K562 (cell line): ENCODE measurements at regions not wholly inside any gene's neighbourhood (a gene's known extent, or its start where the extent isn't known, plus 50 kb on each side); places are given as distances from the start of the nearest gene placed in this dataset.

ENCODE experiments used
- ATAC-seq: fragments of 200-7000 bp; cut with Tn5 transposase; 3 replicates; pipeline ENCODE4 v1.9.1; 2020; ENCODE audit warnings: moderate library complexity
- BruUV-seq: library from RNA; stranded (reverse); fragments of 400-500 nt; replicated peaks from 2 replicates; lab custom pipeline; 2021; lab: Mats Ljungman, UMichigan
- CTCF ChIA-PET: fragments of 300-600 bp; formaldehyde crosslinking; extraction: SDS; loops from one replicate; lab custom pipeline; 2021; ENCODE audit warnings: low intra/inter-chr PET ratio; lab: Yijun Ruan, JAX
- POLR2A ChIA-PET: fragments of 300-600, 350-650 bp; sonication (Branson Sonifier 250); formaldehyde crosslinking; extraction: SDS; loops from one replicate; lab custom pipeline; 2021; ENCODE audit warnings: antibody characterized with exemption, inconsistent platforms; lab: Yijun Ruan, JAX
- DNase-seq, 4 experiments: peaks; one replicate each; pipeline versions ENCODE4 v3.0.0 to v3.0.0-alpha.2; 2011 to 2018; ENCODE audit warnings: low spot score in 3 of 4, mixed read lengths in 3 of 4; ENCODE audit errors: extremely low read depth in 1 of 4
- FAIRE-seq: peaks from 2 replicates; lab custom pipeline; 2011; peaks lifted over from hg19 to GRCh38; lab: Jason Lieb, UNC
- H2AFZ ChIP-seq: 2 replicates; pipeline ENCODE4 v1.6.0; 2011; ENCODE audit warnings: low read depth, low read length, control low read depth, inconsistent platforms
- H3K27ac ChIP-seq: fragments of 200-600 bp; 3 replicates; pipeline ENCODE4 v1.8.0; 2011; ENCODE audit warnings: low read depth, mild to moderate bottlenecking, control low read depth, inconsistent platforms, low read length, moderate library complexity, mixed read lengths; ENCODE audit errors: extremely low read depth
- H3K27me3 ChIP-seq, 2 experiments: fragments of 300-600 bp in 1 of 2; 2 replicates in 1 of 2; 3 replicates in 1 of 2; pipeline versions ENCODE4 v1.6.0 to v1.8.0; 2011; ENCODE audit warnings: inconsistent platforms in 2 of 2, low read length in 2 of 2, mild to moderate bottlenecking in 1 of 2, mixed read lengths in 1 of 2, moderate library complexity in 1 of 2; ENCODE audit not compliant: control insufficient read depth in 2 of 2, insufficient read depth in 2 of 2
- H3K36me3 ChIP-seq: fragments of 300-600 bp; 3 replicates; pipeline ENCODE4 v1.8.0; 2011; ENCODE audit warnings: mild to moderate bottlenecking, low read length, inconsistent platforms; ENCODE audit not compliant: control insufficient read depth, insufficient read depth
- H3K4me1 ChIP-seq, 2 experiments: fragments of 200-600 bp in 1 of 2; replicated peaks in 1 of 2; 2 replicates in 1 of 2; 3 replicates in 1 of 2; pipeline versions ENCODE4 v1.5.1 to v1.8.0; 2011; ENCODE audit warnings: inconsistent platforms in 2 of 2, low read length in 2 of 2, mild to moderate bottlenecking in 1 of 2, mixed read lengths in 1 of 2, moderate library complexity in 1 of 2; ENCODE audit not compliant: control insufficient read depth in 2 of 2, insufficient read depth in 2 of 2
- H3K4me2 ChIP-seq: 2 replicates; pipeline ENCODE4 v1.6.1; 2011; ENCODE audit warnings: low read length, control low read depth, inconsistent platforms, mixed read lengths; ENCODE audit not compliant: insufficient read depth
- H3K4me3 ChIP-seq: fragments of 200-600 bp; sonication (generic), shearing (Covaris generic); 2 replicates; pipeline ENCODE4 v1.5.1; 2016; ENCODE audit warnings: control low read depth, inconsistent platforms
- H3K79me2 ChIP-seq: fragments of 200-600 bp; 3 replicates; pipeline ENCODE4 v1.8.0; 2011; ENCODE audit warnings: low read length, inconsistent platforms; ENCODE audit not compliant: control insufficient read depth, insufficient read depth
- H3K9ac ChIP-seq, 2 experiments: 2 replicates each; pipeline versions ENCODE4 v1.6.0 to v1.6.1; 2011; ENCODE audit warnings: low read depth in 2 of 2, low read length in 2 of 2, control low read depth in 1 of 2, inconsistent platforms in 1 of 2, mild to moderate bottlenecking in 1 of 2, mixed read lengths in 1 of 2; ENCODE audit not compliant: insufficient read depth in 1 of 2
- H3K9me1 ChIP-seq: one replicate; pipeline ENCODE4 v1.6.0; 2011; ENCODE audit warnings: inconsistent platforms, mild to moderate bottlenecking, low read length, moderate library complexity; ENCODE audit not compliant: control insufficient read depth, insufficient read depth
- H3K9me3 ChIP-seq: replicated peaks from 2 replicates; pipeline ENCODE4 v1.5.1; 2011; ENCODE audit warnings: low read depth, low read length, inconsistent platforms; ENCODE audit not compliant: control insufficient read depth, insufficient read depth
- H4K20me1 ChIP-seq: replicated peaks from 2 replicates; pipeline ENCODE4 v1.6.1; 2011; ENCODE audit warnings: low read length, inconsistent platforms, mixed read lengths; ENCODE audit not compliant: control insufficient read depth, insufficient read depth
- CGGBP1 ChIP-seq: fragments of 250-450 bp; sonication (Bioruptor Pico); IDR thresholded peaks from 2 replicates; pipeline ENCODE4 v1.9.0; 2021; ENCODE audit warnings: mild to moderate bottlenecking
- CREB3 ChIP-seq: fragments of 450-650 bp; conservative IDR thresholded peaks from 2 replicates; pipeline ENCODE4 v1.6.1; 2016; ENCODE audit warnings: missing genetic modification characterization, low read depth, mild to moderate bottlenecking, missing compliant biosample characterization, moderate library complexity
- ELK1 ChIP-seq: sonication (generic); formaldehyde crosslinking; IDR thresholded peaks from 2 replicates; pipeline ENCODE4 v1.8.1; 2022; ENCODE audit warnings: missing genetic modification reagents
- ELK3 ChIP-seq: fragments of 450-650 bp; formaldehyde crosslinking; IDR thresholded peaks from 2 replicates; pipeline ENCODE4 v1.4.0; 2020; ENCODE audit warnings: mild to moderate bottlenecking
- GATAD2A ChIP-seq: fragments of 450-650 bp; IDR thresholded peaks from 2 replicates; pipeline ENCODE4 v1.6.1; 2017
- KAT8 ChIP-seq: fragments of 450-650 bp; IDR thresholded peaks from 2 replicates; pipeline ENCODE4 v1.6.1; 2016; ENCODE audit warnings: low read depth, mild to moderate bottlenecking
- ZBTB7A ChIP-seq: IDR thresholded peaks from 2 replicates; pipeline ENCODE4 v1.6.1; 2011; ENCODE audit warnings: low read depth, mild to moderate bottlenecking, low read length, moderate library complexity, borderline replicate concordance; ENCODE audit not compliant: control insufficient read depth
- ZC3H8 ChIP-seq: fragments of 450-650 bp; IDR thresholded peaks from 2 replicates; pipeline ENCODE4 v1.6.1; 2017
- ZNF217 ChIP-seq: sonication (generic); formaldehyde crosslinking; IDR thresholded peaks from 2 replicates; pipeline ENCODE4 v1.8.0; 2022; ENCODE audit warnings: mild to moderate bottlenecking, missing genetic modification reagents
- ZNF408 ChIP-seq: fragments of 250-450 bp; sonication (Bioruptor Pico); IDR thresholded peaks from 2 replicates; pipeline ENCODE4 v1.4.0; 2020; ENCODE audit warnings: low read depth, mild to moderate bottlenecking, moderate library complexity
- WGBS: fragments of 100-300 bp; shearing (Covaris generic); methylation state at CpG from one replicate; pipeline ENCODE4 v1.1.6; 2016; ENCODE audit warnings: low coverage, mixed read lengths; ENCODE audit not compliant: insufficient coverage; ENCODE audit errors: missing lambda C conversion rate; 5-methylcytosine and 5-hydroxymethylcytosine counted together
- in situ Hi-C: fragments of 300-500 bp; cut with MboI; formaldehyde crosslinking; loops from 4 replicates; pipeline ENCODE4 v1.15.0; 2018; ENCODE audit warnings: inconsistent platforms, mixed read lengths
- intact Hi-C: fragments of 100-400 bp; cut with micrococcal nuclease; formaldehyde crosslinking; loops from 2 replicates; pipeline ENCODE4 v1.14.2; 2022

- in situ Hi-C loops (no loop called here), intact Hi-C loops (no loop called here)
- no peak overlapping the region for H3K9ac ChIP-seq
- no peaks in the 10 kb centered on the region for H3K9me1 ChIP-seq
- H4K20me1 ChIP-seq = no peaks in the 10 kb centered on the region
- CTCF ChIA-PET = no interaction called here
- WGBS = 0% methylated on average over 3 of the region's 3 CpGs
- no peaks in the 10 kb centered on the region for H3K4me1 ChIP-seq
- H3K36me3 ChIP-seq = no peaks in the 10 kb centered on the region
- H3K9me3 ChIP-seq = no peaks in the 10 kb centered on the region; the same call in 1 of the 2 replicates
- TF ChIP-seq ZNF408 (CRISPR knock-in tag) (no peak), CGGBP1 (CRISPR knock-in tag) (no peak), ZBTB7A (no peak), ZC3H8 (no peak), ZNF217 (CRISPR knock-in tag) (no peak)
- no peak for FAIRE-seq
- ATAC-seq = no peak
- no peaks in the 10 kb centered on the region for H3K27me3 ChIP-seq
- POLR2A ChIA-PET = no interaction called here
- DNase-seq = no peak
- H3K4me3 ChIP-seq = no peak overlapping the region
- H3K4me2 ChIP-seq = no peak overlapping the region
- no TSS peak for BruUV-seq
- H3K79me2 ChIP-seq = no peaks in the 10 kb centered on the region
- no peak overlapping the region for H3K27ac ChIP-seq
- H2AFZ ChIP-seq = no peak overlapping the region
Measured at GRCh38 chr4:32631831-32632230, 1911.7 kb downstream of the PCDH7 start.

- ChIA-PET CTCF (no interaction called here), POLR2A (no interaction called here)
- H3K79me2 ChIP-seq = no peaks in the 10 kb centered on the region
- no peaks in the 10 kb centered on the region for H3K4me1 ChIP-seq
- H3K4me2 ChIP-seq = no peak overlapping the region
- in situ Hi-C loops = no loop called here
- TF ChIP-seq ELK1 (CRISPR knock-in tag) (no peak), KAT8 (no peak), CREB3 (tag) (no peak), GATAD2A (no peak), ELK3 (CRISPR knock-in tag) (no peak)
- H3K27me3 ChIP-seq = no peaks in the 10 kb centered on the region
- intact Hi-C loops = no loop called here
- H3K9me3 ChIP-seq = no peaks in the 10 kb centered on the region; the same call in 1 of the 2 replicates
- BruUV-seq = no TSS peak
- H4K20me1 ChIP-seq = no peaks in the 10 kb centered on the region
- no peaks in the 10 kb centered on the region for H3K9me1 ChIP-seq
- H3K27ac ChIP-seq = no peak overlapping the region
- ATAC-seq (no peak), FAIRE-seq (no peak), DNase-seq (no peak)
- no peak overlapping the region for H2AFZ ChIP-seq
- WGBS = 6% methylated on average over 14 of the region's 17 CpGs
- H3K36me3 ChIP-seq = no peaks in the 10 kb centered on the region
- no peak overlapping the region for H3K4me3 ChIP-seq
- H3K9ac ChIP-seq = no peak overlapping the region
Measured at GRCh38 chr4:32633421-32633820, 1913.3 kb downstream of the PCDH7 start.
